Activated CD8-positive, alpha-beta T cell treated with anti-CD3 and anti-CD28 coated beads for 36 hours (primary cell): ENCODE measurements at regions not wholly inside any gene's neighbourhood (a gene's known extent, or its start where the extent isn't known, plus 50 kb on each side); places are given as distances from the start of the nearest gene placed in this dataset.

Source experiments
- ATAC-seq: fragments of 200-7000 bp; cut with Tn5 transposase; one replicate; pipeline ENCODE4 v1.10.0; 2021; ENCODE audit warnings: mild to moderate bottlenecking, moderate library complexity
- CTCF ChIA-PET: fragments of 350-600 bp; sonication (Branson Sonifier 250); formaldehyde crosslinking; loops from one replicate; lab custom pipeline; 2021; ENCODE audit warnings: antibody characterized with exemption; lab: Charles Lee
- POLR2A ChIA-PET: fragments of 350-600 bp; sonication (Branson Sonifier 250); formaldehyde crosslinking; loops from one replicate; lab custom pipeline; 2021; ENCODE audit warnings: antibody characterized with exemption; lab: Charles Lee
- DNase-seq: peaks from one replicate; pipeline ENCODE4 v3.0.0-alpha.2; 2020
- H3K27ac Mint-ChIP-seq: one replicate; pipeline ENCODE4 v1.8.0; 2021; ENCODE audit warnings: mild to moderate bottlenecking, mixed read lengths
- H3K27me3 Mint-ChIP-seq: one replicate; pipeline ENCODE4 v1.8.0; 2021; ENCODE audit warnings: mixed read lengths
- H3K36me3 Mint-ChIP-seq: one replicate; pipeline ENCODE4 v1.8.0; 2021; ENCODE audit warnings: low read depth, mixed read lengths
- H3K4me1 Mint-ChIP-seq: one replicate; pipeline ENCODE4 v1.8.0; 2021; ENCODE audit warnings: low read depth, mixed read lengths
- H3K4me3 Mint-ChIP-seq: one replicate; pipeline ENCODE4 v1.8.0; 2021; ENCODE audit warnings: mild to moderate bottlenecking, moderate library complexity, mixed read lengths
- H3K9me3 Mint-ChIP-seq: one replicate; pipeline ENCODE4 v1.8.0; 2021; ENCODE audit warnings: mixed read lengths
- CTCF ChIP-seq: fragments of 200-600 bp; IDR thresholded peaks from one replicate; pipeline ENCODE4 v1.8.0; 2022; ENCODE audit warnings: antibody characterized with exemption, mild to moderate bottlenecking
- intact Hi-C: fragments of 100-400 bp; cut with micrococcal nuclease; formaldehyde crosslinking; loops from one replicate; pipeline ENCODE4 v1.10.0; 2022

- H3K36me3 Mint-ChIP-seq = no peaks in the 10 kb centered on the region
Measured at GRCh38 chr4:4750187-4750586, 109.3 kb upstream of the MSX1 start.

GRCh38 chr4:4749137-4749536 lies 110.3 kb upstream of the MSX1 start:
- no peaks in the 10 kb centered on the region for H3K36me3 Mint-ChIP-seq
- intact Hi-C loops = no loop called here
- no peaks in the 10 kb centered on the region for H3K4me1 Mint-ChIP-seq
- ChIA-PET POLR2A (no interaction called here), CTCF (no interaction called here)
- H3K9me3 Mint-ChIP-seq = peaks cover 12% of the 10 kb centered on the region
- H3K27ac Mint-ChIP-seq = no peak overlapping the region
- DNase-seq (no peak), ATAC-seq (no peak)
- no peak for TF ChIP-seq CTCF
- no peak overlapping the region for H3K4me3 Mint-ChIP-seq
- H3K27me3 Mint-ChIP-seq = peaks cover 8% of the 10 kb centered on the region

More at GRCh38 chr4:4750187-4750586, 109.3 kb upstream of the MSX1 start:
- DNase-seq (no peak), ATAC-seq (no peak)
- ChIA-PET CTCF (no interaction called here), POLR2A (no interaction called here)
- TF ChIP-seq CTCF = no peak
- Mint-ChIP-seq H3K4me3 (no peak overlapping the region), H3K27me3 (peaks cover 9% of the 10 kb centered on the region), H3K4me1 (no peaks in the 10 kb centered on the region), H3K27ac (no peak overlapping the region), H3K9me3 (peaks cover 12% of the 10 kb centered on the region)
- intact Hi-C loops = no loop called here

GRCh38 chr4:4746444-4746843 lies 113.0 kb upstream of the MSX1 start:
- CTCF ChIA-PET = no interaction called here
- Mint-ChIP-seq H3K36me3 (peaks cover 2% of the 10 kb centered on the region), H3K9me3 (peaks cover 12% of the 10 kb centered on the region), H3K27ac (no peak overlapping the region), H3K27me3 (peaks cover 2% of the 10 kb centered on the region), H3K4me1 (no peaks in the 10 kb centered on the region), H3K4me3 (no peak overlapping the region)
- no peak for TF ChIP-seq CTCF
- DNase-seq (no peak), ATAC-seq (no peak)
- intact Hi-C loops = no loop called here
- POLR2A ChIA-PET = no interaction called here

GRCh38 chr4:4740071-4740470 lies 119.4 kb upstream of the MSX1 start:
- Mint-ChIP-seq H3K27me3 (no peaks in the 10 kb centered on the region), H3K36me3 (peaks cover 2% of the 10 kb centered on the region), H3K4me1 (no peaks in the 10 kb centered on the region), H3K4me3 (no peak overlapping the region), H3K9me3 (no peaks in the 10 kb centered on the region), H3K27ac (no peak overlapping the region)
- POLR2A ChIA-PET = no interaction called here
- no peak for TF ChIP-seq CTCF
- DNase-seq (no peak), ATAC-seq (no peak)
- CTCF ChIA-PET = no interaction called here
- intact Hi-C loops = no loop called here

- no peak overlapping the region for H3K4me3 Mint-ChIP-seq
- ATAC-seq (no peak), DNase-seq (no peak)
- H3K9me3 Mint-ChIP-seq = peaks cover 6% of the 10 kb centered on the region
- ChIA-PET CTCF (no interaction called here), POLR2A (no interaction called here)
- TF ChIP-seq CTCF = no peak
- H3K4me1 Mint-ChIP-seq = no peaks in the 10 kb centered on the region
- intact Hi-C loops = no loop called here
- H3K27me3 Mint-ChIP-seq = no peaks in the 10 kb centered on the region
- no peaks in the 10 kb centered on the region for H3K36me3 Mint-ChIP-seq
- no peak overlapping the region for H3K27ac Mint-ChIP-seq
Measured at GRCh38 chr4:4735870-4736269, 123.6 kb upstream of the MSX1 start.
